PC-9 (cell line): ENCODE measurements at regions not wholly inside any gene's neighbourhood (a gene's known extent, or its start where the extent isn't known, plus 50 kb on each side); places are given as distances from the start of the nearest gene placed in this dataset.

Experiments
- CTCF ChIP-seq: fragments of 200-600 bp; sonication (generic); conservative IDR thresholded peaks from 2 replicates; pipeline ENCODE4 v1.6.1; 2017; ENCODE audit warnings: mixed run types, antibody characterized with exemption, mild to moderate bottlenecking, moderate library complexity
- EZH2 ChIP-seq: fragments of 200-600 bp; sonication (generic); IDR thresholded peaks from 2 replicates; pipeline ENCODE4 v1.8.0; 2017; ENCODE audit warnings: antibody characterized with exemption, low read depth

DNA sequence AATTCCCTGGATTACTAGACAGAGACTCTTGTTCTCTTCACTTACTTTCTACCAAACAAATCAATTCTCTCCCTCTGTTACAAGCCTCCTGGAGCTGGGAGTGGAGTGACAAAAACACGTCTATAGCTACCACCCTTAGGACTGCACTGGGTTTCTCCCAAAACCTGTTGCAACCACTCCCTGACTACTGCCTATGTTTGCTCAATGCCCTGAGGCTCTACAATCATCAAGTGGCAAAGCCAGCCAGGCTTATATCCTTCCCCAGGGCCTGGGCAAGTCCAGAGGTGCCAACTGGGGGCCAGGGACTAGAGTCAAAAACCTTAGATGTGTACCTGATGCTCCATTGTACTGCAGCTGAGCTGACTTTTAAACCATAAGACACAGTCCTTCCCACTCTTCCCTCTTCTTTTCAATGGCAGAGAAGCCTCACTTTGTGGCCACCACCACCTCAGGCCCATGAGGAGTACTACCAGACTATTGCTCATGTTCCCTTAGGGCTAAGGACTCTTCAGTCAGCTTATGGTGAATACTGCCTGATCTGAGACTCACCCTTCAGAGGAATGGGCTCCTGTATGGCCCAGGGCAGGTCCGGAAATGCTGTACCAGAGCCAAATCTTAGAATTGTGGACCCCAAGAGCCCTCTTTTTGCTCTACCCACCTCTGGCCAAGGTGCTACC lies 125.4 kb upstream of the PLCL2 start:
- no peak for TF ChIP-seq CTCF
- TF ChIP-seq EZH2: no peak
